ENCODE measurements at regions not wholly inside any gene's neighbourhood (a gene's known extent, or its start where the extent isn't known, plus 50 kb on each side); places are given as distances from the start of the nearest gene placed in this dataset.

GRCh38 chr3:16802389-16802788 is 82.4 kb upstream of the PLCL2 start:
- TF ChIP-seq CTCF (conservative IDR thresholded peaks at IDR 0.05; ENCODE audit: low read length) = no peak
- no peak for TF ChIP-seq EZH2phosphoT487 (IDR thresholded peaks at IDR 0.05; ENCODE audit: borderline replicate concordance)

All from Loucy (cell line).